KMS-11 (cell line): ENCODE measurements at regions not wholly inside any gene's neighbourhood (a gene's known extent, or its start where the extent isn't known, plus 50 kb on each side); places are given as distances from the start of the nearest gene placed in this dataset.

Experiments used
- H2AFZ ChIP-seq: fragments of 200-600 bp; sonication (generic); 2 replicates; pipeline ENCODE4 v1.6.1; 2016; ENCODE audit warnings: antibody characterized with exemption, mixed run types, low read depth
- H3K27ac ChIP-seq: fragments of 200-600 bp; sonication (generic); 2 replicates; pipeline ENCODE4 v1.6.1; 2016; ENCODE audit warnings: mild to moderate bottlenecking, mixed run types
- H3K27me3 ChIP-seq: fragments of 200-600 bp; sonication (generic); 2 replicates; pipeline ENCODE4 v1.6.1; 2017; ENCODE audit warnings: mild to moderate bottlenecking, low read depth, mixed run types, moderate library complexity; ENCODE audit not compliant: insufficient read depth
- H3K36me3 ChIP-seq: fragments of 200-600 bp; sonication (generic); 2 replicates; pipeline ENCODE4 v1.6.1; 2017; ENCODE audit warnings: mild to moderate bottlenecking, mixed run types; ENCODE audit not compliant: insufficient read depth
- H3K4me1 ChIP-seq: fragments of 200-600 bp; sonication (generic); 2 replicates; pipeline ENCODE4 v1.6.1; 2016; ENCODE audit warnings: mild to moderate bottlenecking, low read depth, mixed run types; ENCODE audit not compliant: poor library complexity, severe bottlenecking
- H3K4me2 ChIP-seq: fragments of 200-600 bp; sonication (generic); 2 replicates; pipeline ENCODE4 v1.7.0; 2016; ENCODE audit warnings: mild to moderate bottlenecking, mixed run types
- H3K4me3 ChIP-seq: fragments of 200-600 bp; sonication (generic); IDR thresholded peaks from 2 replicates; pipeline ENCODE4 v1.6.1; 2017; ENCODE audit warnings: low read depth, low read length, mixed read lengths; ENCODE audit not compliant: insufficient read depth
- H3K79me2 ChIP-seq: fragments of 200-600 bp; sonication (generic); 2 replicates; pipeline ENCODE4 v1.6.1; 2016; ENCODE audit warnings: low read depth, mixed run types; ENCODE audit not compliant: insufficient read depth
- H3K9ac ChIP-seq: fragments of 200-600 bp; sonication (generic); 2 replicates; pipeline ENCODE4 v1.6.1; 2016; ENCODE audit warnings: mild to moderate bottlenecking, mixed run types
- H4K20me1 ChIP-seq: fragments of 200-600 bp; sonication (generic); 2 replicates; pipeline ENCODE4 v1.6.1; 2016; ENCODE audit warnings: mild to moderate bottlenecking, mixed run types; ENCODE audit not compliant: insufficient read depth
- TF ChIP-seq, protein P1 (sequence below): fragments of 200-600 bp; sonication (generic); conservative IDR thresholded peaks from 2 replicates; pipeline ENCODE4 v1.6.1; 2017; ENCODE audit warnings: low read depth, mild to moderate bottlenecking, antibody characterized with exemption, low read length, moderate library complexity, mixed read lengths

- TF ChIP-seq, protein P1, sequence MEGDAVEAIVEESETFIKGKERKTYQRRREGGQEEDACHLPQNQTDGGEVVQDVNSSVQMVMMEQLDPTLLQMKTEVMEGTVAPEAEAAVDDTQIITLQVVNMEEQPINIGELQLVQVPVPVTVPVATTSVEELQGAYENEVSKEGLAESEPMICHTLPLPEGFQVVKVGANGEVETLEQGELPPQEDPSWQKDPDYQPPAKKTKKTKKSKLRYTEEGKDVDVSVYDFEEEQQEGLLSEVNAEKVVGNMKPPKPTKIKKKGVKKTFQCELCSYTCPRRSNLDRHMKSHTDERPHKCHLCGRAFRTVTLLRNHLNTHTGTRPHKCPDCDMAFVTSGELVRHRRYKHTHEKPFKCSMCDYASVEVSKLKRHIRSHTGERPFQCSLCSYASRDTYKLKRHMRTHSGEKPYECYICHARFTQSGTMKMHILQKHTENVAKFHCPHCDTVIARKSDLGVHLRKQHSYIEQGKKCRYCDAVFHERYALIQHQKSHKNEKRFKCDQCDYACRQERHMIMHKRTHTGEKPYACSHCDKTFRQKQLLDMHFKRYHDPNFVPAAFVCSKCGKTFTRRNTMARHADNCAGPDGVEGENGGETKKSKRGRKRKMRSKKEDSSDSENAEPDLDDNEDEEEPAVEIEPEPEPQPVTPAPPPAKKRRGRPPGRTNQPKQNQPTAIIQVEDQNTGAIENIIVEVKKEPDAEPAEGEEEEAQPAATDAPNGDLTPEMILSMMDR = no peak
- H3K9ac ChIP-seq = no peak overlapping the region
- no peak overlapping the region for H3K4me2 ChIP-seq
- no peaks in the 10 kb centered on the region for H3K27me3 ChIP-seq
- H3K79me2 ChIP-seq = no peaks in the 10 kb centered on the region
- no peaks in the 10 kb centered on the region for H3K36me3 ChIP-seq
- H3K4me1 ChIP-seq = peaks cover 13% of the 10 kb centered on the region
- H4K20me1 ChIP-seq = no peaks in the 10 kb centered on the region
- no peak overlapping the region for H3K27ac ChIP-seq
- H2AFZ ChIP-seq = no peak overlapping the region
- no peak overlapping the region for H3K4me3 ChIP-seq
Measured at GRCh38 chr2:195457873-195458272, 199.2 kb upstream of the SLC39A10 start.

DNA sequence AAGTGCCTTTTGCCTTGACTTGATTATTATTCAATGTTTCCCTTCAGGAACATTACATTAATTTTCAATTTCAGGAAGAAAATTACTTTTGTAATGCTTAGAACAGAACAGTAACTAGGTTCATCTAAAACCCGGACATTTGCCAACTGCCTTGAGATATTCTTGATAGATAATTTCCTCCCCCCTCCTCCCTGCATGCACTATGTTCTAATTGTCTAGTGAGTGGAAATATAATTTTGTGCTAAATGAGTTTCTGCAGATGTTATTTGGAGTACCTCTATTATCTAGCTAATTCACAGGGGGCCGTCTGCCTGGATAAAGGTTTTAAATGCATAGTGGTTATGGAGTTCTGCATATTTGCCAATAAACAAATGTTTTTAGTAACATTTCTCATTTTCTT is 200.3 kb upstream of the SLC39A10 start:
- Histone ChIP-seq H4K20me1 (no peaks in the 10 kb centered on the region), H3K79me2 (no peaks in the 10 kb centered on the region), H3K4me2 (no peak overlapping the region), H2AFZ (no peak overlapping the region), H3K36me3 (no peaks in the 10 kb centered on the region), H3K4me3 (no peak overlapping the region), H3K27ac (no peak overlapping the region), H3K27me3 (no peaks in the 10 kb centered on the region), H3K9ac (no peak overlapping the region), H3K4me1 (peaks cover 13% of the 10 kb centered on the region)
- TF ChIP-seq, protein P1 = no peak

DNA sequence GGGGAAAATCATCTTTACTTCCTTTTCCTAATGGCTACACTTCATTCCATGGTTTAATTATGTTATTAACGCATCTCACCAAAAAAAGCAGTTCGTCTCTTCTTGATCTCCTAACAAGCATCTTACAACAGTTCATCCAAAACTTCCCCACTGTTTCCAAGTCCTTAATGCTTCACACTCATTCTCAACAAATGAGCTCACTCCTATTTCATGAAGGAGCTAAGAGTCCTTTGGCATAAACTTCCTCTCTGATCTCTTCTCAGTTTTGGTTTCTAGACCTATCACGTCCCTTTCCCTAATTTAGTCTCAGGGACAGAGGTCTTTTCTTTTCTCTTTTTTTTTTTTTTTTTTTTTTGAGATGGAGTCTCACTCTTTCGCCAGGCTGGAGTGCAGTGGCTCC is 205.9 kb upstream of the SLC39A10 start:
- no peak overlapping the region for H3K4me2 ChIP-seq
- H2AFZ ChIP-seq = no peak overlapping the region
- H3K4me3 ChIP-seq = no peak overlapping the region
- H3K36me3 ChIP-seq = no peaks in the 10 kb centered on the region
- peaks cover 13% of the 10 kb centered on the region for H3K4me1 ChIP-seq
- no peak overlapping the region for H3K27ac ChIP-seq
- no peaks in the 10 kb centered on the region for H3K79me2 ChIP-seq
- no peaks in the 10 kb centered on the region for H3K27me3 ChIP-seq
- no peaks in the 10 kb centered on the region for H4K20me1 ChIP-seq
- no peak overlapping the region for H3K9ac ChIP-seq
- TF ChIP-seq, protein P1 = no peak

- Histone ChIP-seq H3K4me2 (no peak overlapping the region), H3K36me3 (no peaks in the 10 kb centered on the region), H3K79me2 (no peaks in the 10 kb centered on the region), H4K20me1 (no peaks in the 10 kb centered on the region), H3K9ac (no peak overlapping the region), H3K4me3 (no peak overlapping the region), H3K27me3 (no peaks in the 10 kb centered on the region), H2AFZ (no peak overlapping the region), H3K27ac (no peak overlapping the region), H3K4me1 (peaks cover 13% of the 10 kb centered on the region)
- TF ChIP-seq, protein P1 = no peak
Measured at GRCh38 chr2:195450552-195451113, 206.4 kb upstream of the SLC39A10 start.
